ENCODE measurements at regions not wholly inside any gene's neighbourhood (a gene's known extent, or its start where the extent isn't known, plus 50 kb on each side); places are given as distances from the start of the nearest gene placed in this dataset.

DNA sequence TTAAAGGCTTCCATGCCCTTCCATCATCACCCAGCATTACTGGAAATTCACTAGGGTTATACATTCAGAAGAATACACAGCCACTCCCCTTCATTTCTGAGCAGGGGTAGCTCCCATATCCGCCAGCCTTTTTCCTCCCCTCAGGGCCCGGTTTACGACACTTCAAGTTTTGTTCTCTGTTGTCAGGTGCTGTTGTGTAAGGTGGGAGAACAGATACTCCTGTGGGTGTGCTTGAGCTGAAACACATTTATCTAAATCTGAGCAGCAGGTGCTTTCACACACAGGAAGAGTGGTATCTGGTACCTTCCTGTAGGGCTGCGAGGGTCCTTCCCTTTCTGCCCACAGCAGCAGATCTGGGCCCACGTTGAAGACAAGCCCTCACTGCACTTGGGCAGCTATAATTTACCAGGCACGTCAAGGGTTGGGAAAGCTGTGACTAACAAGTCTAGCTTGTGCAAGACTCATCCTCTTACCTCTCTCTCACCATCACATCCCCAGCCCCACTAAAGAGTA lies 215.8 kb upstream of the RREB1 start:
- Histone ChIP-seq H3K27ac (no peak overlapping the region), H3K4me2 (no peak overlapping the region), H3K36me3 (no peaks in the 10 kb centered on the region), H2AFZ (replicated peaks) (no peak overlapping the region), H3K79me2 (ENCODE audit: low read depth) (no peaks in the 10 kb centered on the region), H3K27me3 (no peaks in the 10 kb centered on the region), H3K4me3 (no peak overlapping the region), H3F3A (ENCODE audit: low read depth) (no peaks in the 10 kb centered on the region), H3K4me1 (peaks cover 7% of the 10 kb centered on the region), H3K9me3 (ENCODE audit: low read depth) (peaks cover 7% of the 10 kb centered on the region), H3K9ac (no peak overlapping the region), H4K20me1 (ENCODE audit: low read depth) (no peaks in the 10 kb centered on the region)
- Mint-ChIP-seq H3K9me3 (no peaks in the 10 kb centered on the region), H3K27ac (no peak overlapping the region), H3K4me3 (no peak overlapping the region), H3K27me3 (ENCODE audit: insufficient read depth, low read depth) (peaks cover 8% of the 10 kb centered on the region), H3K36me3 (no peaks in the 10 kb centered on the region), H3K4me1 (peaks cover 3% of the 10 kb centered on the region)
- TF ChIP-seq, protein P1, sequence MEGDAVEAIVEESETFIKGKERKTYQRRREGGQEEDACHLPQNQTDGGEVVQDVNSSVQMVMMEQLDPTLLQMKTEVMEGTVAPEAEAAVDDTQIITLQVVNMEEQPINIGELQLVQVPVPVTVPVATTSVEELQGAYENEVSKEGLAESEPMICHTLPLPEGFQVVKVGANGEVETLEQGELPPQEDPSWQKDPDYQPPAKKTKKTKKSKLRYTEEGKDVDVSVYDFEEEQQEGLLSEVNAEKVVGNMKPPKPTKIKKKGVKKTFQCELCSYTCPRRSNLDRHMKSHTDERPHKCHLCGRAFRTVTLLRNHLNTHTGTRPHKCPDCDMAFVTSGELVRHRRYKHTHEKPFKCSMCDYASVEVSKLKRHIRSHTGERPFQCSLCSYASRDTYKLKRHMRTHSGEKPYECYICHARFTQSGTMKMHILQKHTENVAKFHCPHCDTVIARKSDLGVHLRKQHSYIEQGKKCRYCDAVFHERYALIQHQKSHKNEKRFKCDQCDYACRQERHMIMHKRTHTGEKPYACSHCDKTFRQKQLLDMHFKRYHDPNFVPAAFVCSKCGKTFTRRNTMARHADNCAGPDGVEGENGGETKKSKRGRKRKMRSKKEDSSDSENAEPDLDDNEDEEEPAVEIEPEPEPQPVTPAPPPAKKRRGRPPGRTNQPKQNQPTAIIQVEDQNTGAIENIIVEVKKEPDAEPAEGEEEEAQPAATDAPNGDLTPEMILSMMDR (IDR thresholded peaks at IDR 0.05), result no peak
- no peak for TF ChIP-seq EZH2 (IDR thresholded peaks at IDR 0.05)
- no peak for TF ChIP-seq EZH2phosphoT487 (IDR thresholded peaks at IDR 0.05)
- no peak for DNase-seq (ENCODE audit: low spot score)

DNA sequence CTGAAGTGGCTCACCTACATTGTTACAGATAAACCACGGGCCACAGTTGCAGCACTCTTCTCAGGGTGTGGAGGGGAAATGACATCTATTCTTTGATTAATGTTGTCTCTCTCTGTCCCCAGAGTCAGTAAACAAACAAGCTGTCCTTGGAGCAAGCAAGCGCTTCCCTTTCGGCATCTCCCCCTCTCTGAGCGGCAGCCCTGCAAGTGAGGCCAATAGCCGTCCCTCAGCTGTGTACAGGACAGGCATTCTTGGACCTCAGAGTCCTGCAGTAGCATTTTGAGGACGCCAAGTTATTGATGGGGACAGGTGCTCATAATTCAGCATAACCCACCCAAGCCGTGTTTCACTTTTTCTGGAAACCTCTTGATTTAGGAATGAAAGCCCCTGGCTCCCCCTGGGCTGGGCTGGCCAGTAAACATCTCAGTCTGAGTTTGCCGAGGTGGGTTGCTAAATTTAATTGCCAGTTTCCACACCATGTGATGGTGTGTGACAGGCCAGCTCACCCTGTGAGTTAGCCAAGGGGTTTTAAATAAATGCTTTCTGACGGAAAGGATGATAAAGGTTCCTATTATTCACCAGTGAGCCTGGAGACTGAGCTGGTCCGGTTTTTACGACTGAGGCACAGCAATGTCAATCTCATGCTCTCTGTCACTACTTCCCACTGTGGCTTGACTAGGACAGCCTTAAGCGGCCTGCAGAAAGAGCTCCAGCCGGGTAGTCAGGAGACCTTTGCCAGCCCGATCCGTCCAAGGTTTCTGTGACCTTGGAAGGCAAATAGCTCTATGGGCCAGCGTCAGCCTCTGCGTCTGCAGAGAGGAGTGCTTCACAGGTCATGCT lies 214.8 kb upstream of the RREB1 start:
- Histone ChIP-seq H4K20me1 (ENCODE audit: low read depth) (no peaks in the 10 kb centered on the region), H3K9ac (no peak overlapping the region), H3K4me1 (peaks cover 7% of the 10 kb centered on the region), H2AFZ (replicated peaks) (no peak overlapping the region), H3K36me3 (no peaks in the 10 kb centered on the region), H3K4me3 (no peak overlapping the region), H3K4me2 (no peak overlapping the region), H3K27me3 (no peaks in the 10 kb centered on the region), H3K79me2 (ENCODE audit: low read depth) (no peaks in the 10 kb centered on the region), H3K9me3 (ENCODE audit: low read depth) (peaks cover 7% of the 10 kb centered on the region), H3F3A (ENCODE audit: low read depth) (no peaks in the 10 kb centered on the region), H3K27ac (no peak overlapping the region)
- no peaks in the 10 kb centered on the region for H3K9me3 Mint-ChIP-seq
- no peaks in the 10 kb centered on the region for H3K36me3 Mint-ChIP-seq
- peaks cover 3% of the 10 kb centered on the region for H3K4me1 Mint-ChIP-seq
- peaks cover 8% of the 10 kb centered on the region for H3K27me3 Mint-ChIP-seq (ENCODE audit: insufficient read depth, low read depth)
- H3K4me3 Mint-ChIP-seq, result no peak overlapping the region
- H3K27ac Mint-ChIP-seq, result no peak overlapping the region
- no peak for TF ChIP-seq EZH2 (IDR thresholded peaks at IDR 0.05)
- TF ChIP-seq, protein P1 (IDR thresholded peaks at IDR 0.05), result no peak
- no peak for TF ChIP-seq EZH2phosphoT487 (IDR thresholded peaks at IDR 0.05)
- DNase-seq (ENCODE audit: low spot score), result no peak

DNA sequence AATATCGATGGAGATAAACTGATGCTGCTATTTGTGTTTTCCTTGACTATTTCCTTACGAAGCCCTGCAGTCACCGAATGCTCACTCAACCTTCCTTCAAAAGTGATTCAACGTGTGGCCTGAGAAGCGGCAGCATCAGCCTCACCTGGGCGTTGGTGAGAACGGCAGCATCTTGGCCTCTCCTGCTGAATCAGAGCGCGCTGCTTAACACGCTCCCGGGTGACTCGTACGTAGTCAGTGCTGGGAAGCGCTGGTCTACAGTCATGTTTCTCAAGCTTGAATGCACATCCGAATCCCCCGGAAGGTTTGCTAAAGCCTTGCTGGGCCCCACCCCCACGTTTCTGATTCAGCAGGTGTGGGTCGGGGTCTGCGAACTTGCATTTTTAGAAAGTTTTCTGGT lies 214.1 kb upstream of the RREB1 start:
- no peak overlapping the region for H3K4me3 Mint-ChIP-seq
- no peak overlapping the region for H2AFZ ChIP-seq (replicated peaks)
- H3K4me1 Mint-ChIP-seq, result peaks cover 3% of the 10 kb centered on the region
- H3K9ac ChIP-seq, result no peak overlapping the region
- no peaks in the 10 kb centered on the region for H3K36me3 Mint-ChIP-seq
- H3K27me3 ChIP-seq, result no peaks in the 10 kb centered on the region
- H3K4me1 ChIP-seq, result peaks cover 7% of the 10 kb centered on the region
- no peak overlapping the region for H3K4me3 ChIP-seq
- no peaks in the 10 kb centered on the region for H3K9me3 Mint-ChIP-seq
- peaks cover 7% of the 10 kb centered on the region for H3K9me3 ChIP-seq (ENCODE audit: low read depth)
- peaks cover 10% of the 10 kb centered on the region for H3K27me3 Mint-ChIP-seq (ENCODE audit: insufficient read depth, low read depth)
- H3F3A ChIP-seq (ENCODE audit: low read depth), result no peaks in the 10 kb centered on the region
- H4K20me1 ChIP-seq (ENCODE audit: low read depth), result no peaks in the 10 kb centered on the region
- H3K27ac Mint-ChIP-seq, result no peak overlapping the region
- no peak for DNase-seq (ENCODE audit: low spot score)
- H3K79me2 ChIP-seq (ENCODE audit: low read depth), result no peaks in the 10 kb centered on the region
- no peak overlapping the region for H3K27ac ChIP-seq
- TF ChIP-seq, protein P1 (IDR thresholded peaks at IDR 0.05), result no peak
- no peak for TF ChIP-seq EZH2phosphoT487 (IDR thresholded peaks at IDR 0.05)
- TF ChIP-seq EZH2 (IDR thresholded peaks at IDR 0.05), result no peak
- H3K36me3 ChIP-seq, result no peaks in the 10 kb centered on the region
- H3K4me2 ChIP-seq, result no peak overlapping the region

Data from neural progenitor cell (in vitro differentiated cells).